ENCODE measurements at regions not wholly inside any gene's neighbourhood (a gene's known extent, or its start where the extent isn't known, plus 50 kb on each side); places are given as distances from the start of the nearest gene placed in this dataset.

DNA sequence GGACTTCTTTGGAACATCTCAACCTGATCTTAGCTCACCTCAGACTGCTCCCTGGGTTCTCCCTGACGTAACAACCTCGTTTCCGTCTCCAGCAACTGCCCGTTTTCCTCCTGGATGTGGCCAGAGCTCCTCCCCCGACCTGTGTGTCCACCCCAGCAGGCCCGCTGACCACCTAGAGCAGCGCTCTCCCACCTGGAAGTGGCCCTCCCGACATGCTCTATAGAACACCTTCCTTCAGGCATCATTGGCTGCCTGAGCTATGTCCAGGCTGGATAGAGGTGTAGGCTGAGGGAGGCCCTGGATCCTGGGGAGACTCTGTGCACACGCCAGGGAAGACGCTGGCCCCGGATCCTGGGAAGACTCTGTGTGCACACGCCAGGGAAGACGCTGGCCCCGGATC lies 81.3 kb downstream of the TEX29 start:
- no peak for DNase-seq (ENCODE audit: low spot score)
- H3K9me3 ChIP-seq (ENCODE audit: low read length): no peaks in the 10 kb centered on the region
- H2AFZ ChIP-seq (ENCODE audit: low read length): no peak overlapping the region
- H3K4me2 ChIP-seq (ENCODE audit: low read length): no peak overlapping the region
- TF ChIP-seq, protein P1, sequence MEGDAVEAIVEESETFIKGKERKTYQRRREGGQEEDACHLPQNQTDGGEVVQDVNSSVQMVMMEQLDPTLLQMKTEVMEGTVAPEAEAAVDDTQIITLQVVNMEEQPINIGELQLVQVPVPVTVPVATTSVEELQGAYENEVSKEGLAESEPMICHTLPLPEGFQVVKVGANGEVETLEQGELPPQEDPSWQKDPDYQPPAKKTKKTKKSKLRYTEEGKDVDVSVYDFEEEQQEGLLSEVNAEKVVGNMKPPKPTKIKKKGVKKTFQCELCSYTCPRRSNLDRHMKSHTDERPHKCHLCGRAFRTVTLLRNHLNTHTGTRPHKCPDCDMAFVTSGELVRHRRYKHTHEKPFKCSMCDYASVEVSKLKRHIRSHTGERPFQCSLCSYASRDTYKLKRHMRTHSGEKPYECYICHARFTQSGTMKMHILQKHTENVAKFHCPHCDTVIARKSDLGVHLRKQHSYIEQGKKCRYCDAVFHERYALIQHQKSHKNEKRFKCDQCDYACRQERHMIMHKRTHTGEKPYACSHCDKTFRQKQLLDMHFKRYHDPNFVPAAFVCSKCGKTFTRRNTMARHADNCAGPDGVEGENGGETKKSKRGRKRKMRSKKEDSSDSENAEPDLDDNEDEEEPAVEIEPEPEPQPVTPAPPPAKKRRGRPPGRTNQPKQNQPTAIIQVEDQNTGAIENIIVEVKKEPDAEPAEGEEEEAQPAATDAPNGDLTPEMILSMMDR (conservative IDR thresholded peaks at IDR 0.05; ENCODE audit: low read length): no peak
- POLR2A ChIA-PET: no interaction called here
- H3K27ac ChIP-seq (ENCODE audit: low read depth, low read length, poor library complexity, severe bottlenecking): no peak overlapping the region
- H3K9me2 ChIP-seq (ENCODE audit: insufficient read depth, low read length): no peaks in the 10 kb centered on the region
- no peaks in the 10 kb centered on the region for H3K79me2 ChIP-seq (ENCODE audit: insufficient read depth, low read depth, low read length)
- no peaks in the 10 kb centered on the region for H4K20me1 ChIP-seq (ENCODE audit: insufficient read depth, low read length)
- no peak overlapping the region for H3K4me3 ChIP-seq (ENCODE audit: low read depth, low read length, poor library complexity, severe bottlenecking)
- no TSS peak for BruUV-seq (replicated peaks)
- CTCF ChIA-PET (ENCODE audit: unreplicated experiment): no interaction called here
- H3K4me1 ChIP-seq (ENCODE audit: insufficient read depth, low read length, poor library complexity, severe bottlenecking): no peaks in the 10 kb centered on the region
- no peaks in the 10 kb centered on the region for H3K36me3 ChIP-seq (ENCODE audit: insufficient read depth, low read length)
- intact Hi-C loops (cut with micrococcal nuclease; ENCODE audit: unreplicated experiment): no loop called here

DNA sequence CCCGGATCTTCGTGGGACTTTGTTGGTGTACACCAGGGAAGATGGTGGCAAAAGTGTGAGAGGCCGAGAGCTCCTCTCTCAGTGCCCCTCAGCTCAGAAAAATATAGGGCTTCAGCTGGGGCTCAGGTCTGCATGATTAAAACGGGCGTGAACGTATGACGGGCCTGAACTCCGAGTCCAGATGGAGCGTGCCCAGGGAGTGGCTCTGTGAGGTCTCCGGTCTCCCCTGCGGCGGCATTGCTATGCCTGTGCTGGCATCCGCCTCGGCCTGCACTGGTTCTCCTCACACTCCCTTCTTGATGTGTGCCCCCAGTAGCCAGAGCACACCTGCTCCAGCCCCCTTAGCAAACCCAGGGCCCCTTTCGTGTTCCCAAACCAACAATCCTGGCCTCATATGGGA lies 82.0 kb downstream of the TEX29 start:
- Histone ChIP-seq H2AFZ (ENCODE audit: low read length) (no peak overlapping the region), H3K9me2 (ENCODE audit: insufficient read depth, low read length) (no peaks in the 10 kb centered on the region), H3K9me3 (ENCODE audit: low read length) (no peaks in the 10 kb centered on the region), H3K4me1 (ENCODE audit: insufficient read depth, low read length, poor library complexity, severe bottlenecking) (no peaks in the 10 kb centered on the region), H3K4me2 (ENCODE audit: low read length) (no peak overlapping the region), H3K27ac (ENCODE audit: low read depth, low read length, poor library complexity, severe bottlenecking) (no peak overlapping the region), H3K36me3 (ENCODE audit: insufficient read depth, low read length) (no peaks in the 10 kb centered on the region), H3K4me3 (ENCODE audit: low read depth, low read length, poor library complexity, severe bottlenecking) (no peak overlapping the region), H4K20me1 (ENCODE audit: insufficient read depth, low read length) (no peaks in the 10 kb centered on the region), H3K79me2 (ENCODE audit: insufficient read depth, low read depth, low read length) (no peaks in the 10 kb centered on the region)
- no TSS peak for BruUV-seq (replicated peaks)
- CTCF ChIA-PET (ENCODE audit: unreplicated experiment): no interaction called here
- no peak for TF ChIP-seq EZH2phosphoT487 (IDR thresholded peaks at IDR 0.05; ENCODE audit: borderline replicate concordance, low read depth, low read length)
- TF ChIP-seq, protein P1 (conservative IDR thresholded peaks at IDR 0.05; ENCODE audit: low read length): no peak
- intact Hi-C loops (cut with micrococcal nuclease; ENCODE audit: unreplicated experiment): no loop called here
- POLR2A ChIA-PET: no interaction called here
- no peak for DNase-seq (ENCODE audit: low spot score)

DNA sequence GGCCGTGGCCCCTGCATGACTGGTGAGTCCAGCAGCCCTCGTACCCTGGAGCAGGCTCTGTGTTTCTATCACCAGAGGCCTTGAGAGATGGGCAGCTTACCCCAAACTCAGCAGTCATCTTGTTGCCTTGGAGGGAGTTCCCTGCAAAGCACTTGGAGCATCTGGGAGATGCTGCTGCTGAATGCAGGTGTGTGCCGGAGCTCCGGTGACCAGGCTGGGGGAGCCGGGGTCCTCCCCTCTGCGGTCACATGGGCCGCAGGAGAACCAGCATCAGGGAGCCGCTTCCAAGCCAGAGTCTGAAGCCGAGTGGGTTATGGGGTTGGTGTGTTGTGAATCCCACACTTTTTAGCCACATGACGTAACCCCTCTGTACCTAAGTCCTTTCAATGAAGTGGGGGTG lies 82.8 kb downstream of the TEX29 start:
- TF ChIP-seq, protein P1 (conservative IDR thresholded peaks at IDR 0.05; ENCODE audit: low read length): no peak
- TF ChIP-seq EZH2phosphoT487 (IDR thresholded peaks at IDR 0.05; ENCODE audit: borderline replicate concordance, low read depth, low read length): no peak
- no TSS peak for BruUV-seq (replicated peaks)
- Histone ChIP-seq H3K9me2 (ENCODE audit: insufficient read depth, low read length) (no peaks in the 10 kb centered on the region), H3K4me1 (ENCODE audit: insufficient read depth, low read length, poor library complexity, severe bottlenecking) (no peaks in the 10 kb centered on the region), H3K36me3 (ENCODE audit: insufficient read depth, low read length) (no peaks in the 10 kb centered on the region), H4K20me1 (ENCODE audit: insufficient read depth, low read length) (no peaks in the 10 kb centered on the region), H3K4me3 (ENCODE audit: low read depth, low read length, poor library complexity, severe bottlenecking) (no peak overlapping the region), H2AFZ (ENCODE audit: low read length) (no peak overlapping the region), H3K9me3 (ENCODE audit: low read length) (no peaks in the 10 kb centered on the region), H3K27ac (ENCODE audit: low read depth, low read length, poor library complexity, severe bottlenecking) (no peak overlapping the region), H3K4me2 (ENCODE audit: low read length) (no peak overlapping the region), H3K79me2 (ENCODE audit: insufficient read depth, low read depth, low read length) (no peaks in the 10 kb centered on the region)
- CTCF ChIA-PET (ENCODE audit: unreplicated experiment): no interaction called here
- no peak for DNase-seq (ENCODE audit: low spot score)
- POLR2A ChIA-PET: no interaction called here
- intact Hi-C loops (cut with micrococcal nuclease; ENCODE audit: unreplicated experiment): no loop called here
